Caco-2 (cell line): ENCODE measurements at regions not wholly inside any gene's neighbourhood (a gene's known extent, or its start where the extent isn't known, plus 50 kb on each side); places are given as distances from the start of the nearest gene placed in this dataset.

ENCODE experiments used
- BruUV-seq: library from RNA; stranded (reverse); fragments of 400-500 nt; replicated peaks from 2 replicates; lab custom pipeline; 2021; lab: Mats Ljungman, UMichigan
- CTCF ChIA-PET: fragments of 300-600 bp; sonication (Branson Sonifier 250); formaldehyde crosslinking; loops from one replicate; lab custom pipeline; 2022; ENCODE audit warnings: antibody characterized with exemption; lab: Charles Lee
- POLR2A ChIA-PET: fragments of 300-600 bp; sonication (Branson Sonifier 250); formaldehyde crosslinking; loops from one replicate; lab custom pipeline; 2022; ENCODE audit warnings: antibody characterized with exemption; lab: Charles Lee
- DNase-seq, 2 experiments: peaks; one replicate each; pipeline versions ENCODE4 v3.0.0 to v3.0.0-alpha.2; 2020 to 2022
- H3K27me3 ChIP-seq: replicated peaks from 2 replicates; pipeline ENCODE4 v1.6.0; 2011; ENCODE audit warnings: low read length; ENCODE audit not compliant: control insufficient read depth, insufficient read depth
- H3K36me3 ChIP-seq: 2 replicates; pipeline ENCODE4 v1.5.1; 2011; ENCODE audit warnings: low read length; ENCODE audit not compliant: control insufficient read depth, insufficient read depth
- H3K4me1 ChIP-seq: fragments of 250-450 bp; sonication (Bioruptor Pico); 2 replicates; pipeline ENCODE4 v1.5.1; 2020; ENCODE audit warnings: mild to moderate bottlenecking
- H3K4me3 ChIP-seq: 2 replicates; pipeline ENCODE4 v1.5.1; 2011; ENCODE audit warnings: low read depth, mild to moderate bottlenecking, control low read depth, low read length
- H3K9me3 ChIP-seq: fragments of 250-450 bp; sonication (Bioruptor Pico); 2 replicates; pipeline ENCODE4 v1.5.1; 2020; ENCODE audit warnings: mild to moderate bottlenecking, moderate library complexity
- H3K27ac Mint-ChIP-seq: one replicate; pipeline ENCODE4 v1.8.0; 2022; ENCODE audit warnings: mixed read lengths; ENCODE audit not compliant: unreplicated experiment
- H3K27me3 Mint-ChIP-seq: one replicate; pipeline ENCODE4 v1.8.0; 2022; ENCODE audit warnings: mixed read lengths; ENCODE audit not compliant: insufficient read depth, unreplicated experiment
- H3K36me3 Mint-ChIP-seq: one replicate; pipeline ENCODE4 v1.8.0; 2022; ENCODE audit warnings: mild to moderate bottlenecking, mixed read lengths; ENCODE audit not compliant: insufficient read depth, unreplicated experiment
- H3K4me1 Mint-ChIP-seq: one replicate; pipeline ENCODE4 v1.8.0; 2022; ENCODE audit warnings: low read depth, mixed read lengths; ENCODE audit not compliant: unreplicated experiment
- H3K4me3 Mint-ChIP-seq: one replicate; pipeline ENCODE4 v1.8.0; 2022; ENCODE audit warnings: mild to moderate bottlenecking, moderate library complexity, mixed read lengths; ENCODE audit not compliant: unreplicated experiment
- H3K9me3 Mint-ChIP-seq: one replicate; pipeline ENCODE4 v1.8.0; 2022; ENCODE audit warnings: mixed read lengths; ENCODE audit not compliant: unreplicated experiment
- CTCF ChIP-seq, 2 experiments: fragments of 200-600 bp in 1 of 2; IDR thresholded peaks; 1 replicate in 1 of 2; 2 replicates in 1 of 2; pipeline versions ENCODE4 v1.5.1 to v1.8.0; 2011 to 2022; ENCODE audit warnings: antibody characterized with exemption in 1 of 2, control low read depth in 1 of 2, inconsistent platforms in 1 of 2, low read depth in 1 of 2, low read length in 1 of 2, mild to moderate bottlenecking in 1 of 2, moderate library complexity in 1 of 2; ENCODE audit not compliant: insufficient read depth in 1 of 2, severe bottlenecking in 1 of 2, unreplicated experiment in 1 of 2
- intact Hi-C: fragments of 100-400 bp; cut with micrococcal nuclease; formaldehyde crosslinking; loops from one replicate; pipeline ENCODE4 v1.10.0; 2022; ENCODE audit not compliant: unreplicated experiment

GRCh38 chr7:94274828-94275227 is 119.9 kb upstream of the COL1A2 start:
- no peaks in the 10 kb centered on the region for H3K36me3 Mint-ChIP-seq
- no peaks in the 10 kb centered on the region for H3K4me1 Mint-ChIP-seq
- no peak overlapping the region for H3K27ac Mint-ChIP-seq
- H3K27me3 Mint-ChIP-seq: peaks cover 11% of the 10 kb centered on the region
- CTCF ChIA-PET: no interaction called here
- intact Hi-C loops: no loop called here
- H3K4me3 Mint-ChIP-seq: no peak overlapping the region
- no peak for DNase-seq
- H3K4me3 ChIP-seq: no peak overlapping the region
- H3K9me3 Mint-ChIP-seq: no peaks in the 10 kb centered on the region
- H3K9me3 ChIP-seq: no peaks in the 10 kb centered on the region
- peaks cover 3% of the 10 kb centered on the region; the same call in 1 of the 2 replicates for H3K27me3 ChIP-seq
- H3K36me3 ChIP-seq: no peaks in the 10 kb centered on the region
- BruUV-seq: no TSS peak
- POLR2A ChIA-PET: no interaction called here
- TF ChIP-seq CTCF (IDR thresholded peaks at IDR 0.05; ENCODE audit: insufficient read depth in 1 of 2, low read depth in 1 of 2, low read length in 1 of 2, severe bottlenecking in 1 of 2, unreplicated experiment in 1 of 2): no peak
- no peaks in the 10 kb centered on the region for H3K4me1 ChIP-seq

GRCh38 chr7:94276027-94276426 is 118.7 kb upstream of the COL1A2 start:
- H3K9me3 Mint-ChIP-seq: no peaks in the 10 kb centered on the region

GRCh38 chr7:94276795-94277194 is 117.9 kb upstream of the COL1A2 start:
- no peaks in the 10 kb centered on the region for H3K36me3 ChIP-seq
- no peaks in the 10 kb centered on the region for H3K4me1 Mint-ChIP-seq
- no peak for TF ChIP-seq CTCF (IDR thresholded peaks at IDR 0.05; ENCODE audit: insufficient read depth in 1 of 2, low read depth in 1 of 2, low read length in 1 of 2, severe bottlenecking in 1 of 2, unreplicated experiment in 1 of 2)
- H3K4me3 ChIP-seq: no peak overlapping the region
- peak in 1 of 2 experiments; percentile 9 for DNase-seq
- H3K9me3 ChIP-seq: no peaks in the 10 kb centered on the region
- no peaks in the 10 kb centered on the region for H3K9me3 Mint-ChIP-seq
- H3K36me3 Mint-ChIP-seq: no peaks in the 10 kb centered on the region
- peaks cover 3% of the 10 kb centered on the region; the same call in 1 of the 2 replicates for H3K27me3 ChIP-seq
- intact Hi-C loops: no loop called here
- peaks cover 4% of the 10 kb centered on the region for H3K27me3 Mint-ChIP-seq
- no peak overlapping the region for H3K27ac Mint-ChIP-seq
- H3K4me3 Mint-ChIP-seq: no peak overlapping the region
- H3K4me1 ChIP-seq: no peaks in the 10 kb centered on the region
- no TSS peak for BruUV-seq
- CTCF ChIA-PET: no interaction called here
- POLR2A ChIA-PET: no interaction called here

More at GRCh38 chr7:94276027-94276426, 118.7 kb upstream of the COL1A2 start:
- ChIA-PET CTCF (no interaction called here), POLR2A (no interaction called here)
- no TSS peak for BruUV-seq
- H3K4me1 Mint-ChIP-seq: no peaks in the 10 kb centered on the region
- no peak overlapping the region for H3K4me3 Mint-ChIP-seq
- no peak for TF ChIP-seq CTCF (IDR thresholded peaks at IDR 0.05; ENCODE audit: insufficient read depth in 1 of 2, low read depth in 1 of 2, low read length in 1 of 2, severe bottlenecking in 1 of 2, unreplicated experiment in 1 of 2)
- H3K27me3 Mint-ChIP-seq: peaks cover 4% of the 10 kb centered on the region
- H3K27ac Mint-ChIP-seq: no peak overlapping the region
- H3K4me3 ChIP-seq: no peak overlapping the region
- H3K36me3 ChIP-seq: no peaks in the 10 kb centered on the region
- H3K4me1 ChIP-seq: no peaks in the 10 kb centered on the region
- intact Hi-C loops: no loop called here
- peaks cover 3% of the 10 kb centered on the region; the same call in 1 of the 2 replicates for H3K27me3 ChIP-seq
- no peaks in the 10 kb centered on the region for H3K9me3 ChIP-seq
- DNase-seq: no peak
- no peaks in the 10 kb centered on the region for H3K36me3 Mint-ChIP-seq
